ENCODE measurements at regions not wholly inside any gene's neighbourhood (a gene's known extent, or its start where the extent isn't known, plus 50 kb on each side); places are given as distances from the start of the nearest gene placed in this dataset.

- DNase-seq (ENCODE audit: low read depth): no peak
These were observed 50.6 kb downstream of the SLIT2 start for GRCh38 chr4:20302336-20302735.

GRCh38 chr4:20305976-20306375 is 54.3 kb downstream of the SLIT2 start:
- DNase-seq (ENCODE audit: low read depth): peak; percentile 4

- DNase-seq (ENCODE audit: low read depth): peak; percentile 0
These were observed 60.2 kb downstream of the SLIT2 start for GRCh38 chr4:20311856-20312255.

GRCh38 chr4:20313237-20314030 is 61.7 kb downstream of the SLIT2 start:
- no peak for DNase-seq (ENCODE audit: low read depth)

GRCh38 chr4:20317424-20317985 is 65.8 kb downstream of the SLIT2 start:
- DNase-seq (ENCODE audit: low read depth): no peak

GRCh38 chr4:20318001-20318908 is 66.5 kb downstream of the SLIT2 start:
- DNase-seq (ENCODE audit: low read depth): no peak

GRCh38 chr4:20318909-20319277 is 67.2 kb downstream of the SLIT2 start:
- no peak for DNase-seq (ENCODE audit: low read depth)

GRCh38 chr4:20319825-20320612 is 68.3 kb downstream of the SLIT2 start:
- DNase-seq (ENCODE audit: low read depth): no peak

- DNase-seq (ENCODE audit: low read depth): no peak
These were observed 72.3 kb downstream of the SLIT2 start for GRCh38 chr4:20323991-20324390.

- DNase-seq (ENCODE audit: low read depth): no peak
These were observed 74.8 kb downstream of the SLIT2 start for GRCh38 chr4:20326460-20326859.

GRCh38 chr4:20326977-20327376 is 75.3 kb downstream of the SLIT2 start:
- DNase-seq (ENCODE audit: low read depth): no peak

GRCh38 chr4:20327808-20328207 is 76.1 kb downstream of the SLIT2 start:
- DNase-seq (ENCODE audit: low read depth): no peak

- no peak for DNase-seq (ENCODE audit: low read depth)
These were observed 79.9 kb downstream of the SLIT2 start for GRCh38 chr4:20331642-20332041.

- no peak for DNase-seq (ENCODE audit: low read depth)
These were observed 81.5 kb downstream of the SLIT2 start for GRCh38 chr4:20333141-20333715.

- peak; percentile 28 for DNase-seq (ENCODE audit: low read depth)
These were observed 85.6 kb downstream of the SLIT2 start for GRCh38 chr4:20337261-20337664.

- no peak for DNase-seq (ENCODE audit: low read depth)
These were observed 87.1 kb downstream of the SLIT2 start for GRCh38 chr4:20338841-20339240.

- no peak for DNase-seq (ENCODE audit: low read depth)
These were observed 89.5 kb downstream of the SLIT2 start for GRCh38 chr4:20341134-20341738.

GRCh38 chr4:20347531-20347930 is 95.8 kb downstream of the SLIT2 start:
- no peak for DNase-seq (ENCODE audit: low read depth)

- DNase-seq (ENCODE audit: low read depth): no peak
These were observed 96.7 kb downstream of the SLIT2 start for GRCh38 chr4:20348411-20348810.

- no peak for DNase-seq (ENCODE audit: low read depth)
These were observed 99.9 kb downstream of the SLIT2 start for GRCh38 chr4:20351360-20352162.
